ENCODE measurements at regions not wholly inside any gene's neighbourhood (a gene's known extent, or its start where the extent isn't known, plus 50 kb on each side); places are given as distances from the start of the nearest gene placed in this dataset.

DNA sequence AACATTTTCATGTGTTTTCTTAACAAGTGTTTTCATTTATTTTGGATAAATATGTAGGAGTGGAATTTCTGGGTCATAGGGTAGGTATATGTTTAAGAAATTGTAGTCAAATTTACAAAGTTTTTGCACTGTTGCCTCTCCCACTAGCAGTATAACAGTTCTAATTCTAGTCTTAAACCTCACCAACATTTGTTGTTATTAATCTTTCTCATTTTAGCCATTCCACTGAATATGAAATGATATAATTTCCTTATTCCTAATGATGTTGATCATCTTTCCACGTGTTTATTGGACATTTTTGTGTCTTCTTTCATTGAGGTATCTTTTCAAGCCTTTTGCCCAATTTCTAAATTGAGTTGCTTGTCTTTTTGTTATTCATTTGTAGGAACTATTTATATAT is 62.0 kb downstream of the C11orf91 start:
- ChIA-PET POLR2A (no interaction called here), CTCF (no interaction called here)
- ATAC-seq (replicated peaks in 1 of 4) (no peak), DNase-seq (no peak)
- Mint-ChIP-seq H3K27me3 (peaks cover 22 to 28% of the 10 kb centered on the region in 2 donors), H3K9me3 (peaks cover 0 to 4% (median 0%) of the 10 kb centered on the region in 3 donors), H3K36me3 (no peaks in the 10 kb centered on the region), H3K27ac (no peak overlapping the region), H3K4me1 (no peaks in the 10 kb centered on the region), H3K4me3 (no peak overlapping the region)
- H3K9me3 ChIP-seq: no peaks in the 10 kb centered on the region
- no peak overlapping the region for H3K4me3 ChIP-seq (ENCODE audit: control insufficient read depth in 1 of 2, extremely low read depth in 1 of 2, low read length in 1 of 2)
- no peaks in the 10 kb centered on the region for H3K36me3 ChIP-seq (ENCODE audit: control insufficient read depth in 2 of 2, extremely low read depth in 1 of 2, insufficient read depth in 1 of 2, low read length in 1 of 2)
- H3K27ac ChIP-seq (ENCODE audit: low read length): no peak overlapping the region
- H3K4me1 ChIP-seq (ENCODE audit: control insufficient read depth in 1 of 2, extremely low read depth in 1 of 2, insufficient read depth in 2 of 2, low read length in 2 of 2): no peaks in the 10 kb centered on the region
- peaks cover 0 to 5% of the 10 kb centered on the region in 2 experiments for H3K27me3 ChIP-seq (replicated peaks in 1 of 2; ENCODE audit: control insufficient read depth in 2 of 2, extremely low read depth in 1 of 2, insufficient read depth in 2 of 2, low read length in 1 of 2)
- WGBS (ENCODE audit: insufficient coverage): no CpG with 5 or more reads among the region's 1 CpG

DNA sequence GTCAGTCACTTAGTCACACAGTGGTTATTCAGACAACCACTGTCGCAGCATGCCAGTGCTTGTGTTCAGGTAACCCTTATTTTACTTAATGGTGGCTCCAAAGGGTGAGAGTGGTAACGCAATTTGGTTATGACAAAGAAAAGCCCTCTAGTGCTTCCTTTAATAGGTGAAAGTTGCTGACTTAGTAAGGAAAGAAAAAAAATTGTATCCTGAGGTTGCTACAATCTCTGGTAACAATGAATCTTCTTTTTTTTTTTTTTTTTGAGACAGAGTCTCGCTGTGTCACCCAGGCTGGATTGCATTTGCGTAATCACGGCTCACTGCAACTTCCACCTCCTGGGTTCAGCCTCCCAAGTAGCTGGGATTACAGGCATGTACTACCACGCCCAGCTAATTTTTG is 64.5 kb downstream of the C11orf91 start:
- CTCF ChIA-PET: interaction anchor here (0.6 to 0.7 kb wide), 2 partner anchors 80 to 655 kb away, joined by 3 to 9 read pairs; no protein-coding TSS in a partner anchor
- Mint-ChIP-seq H3K27me3 (peaks cover 23 to 26% of the 10 kb centered on the region in 2 donors), H3K4me1 (no peaks in the 10 kb centered on the region), H3K36me3 (no peaks in the 10 kb centered on the region), H3K4me3 (no peak overlapping the region), H3K9me3 (peaks cover 0 to 4% (median 0%) of the 10 kb centered on the region in 3 donors), H3K27ac (no peak overlapping the region)
- POLR2A ChIA-PET: no interaction called here
- ATAC-seq (replicated peaks in 1 of 4) (no peak), DNase-seq (no peak)
- H3K4me3 ChIP-seq (ENCODE audit: control insufficient read depth in 1 of 2, extremely low read depth in 1 of 2, low read length in 1 of 2): no peak overlapping the region
- peaks cover 0 to 14% of the 10 kb centered on the region in 2 experiments for H3K27me3 ChIP-seq (replicated peaks in 1 of 2; ENCODE audit: control insufficient read depth in 2 of 2, extremely low read depth in 1 of 2, insufficient read depth in 2 of 2, low read length in 1 of 2)
- WGBS (ENCODE audit: insufficient coverage): no CpG with 5 or more reads among the region's 6 CpGs
- no peak overlapping the region for H3K27ac ChIP-seq (ENCODE audit: low read length)
- no peaks in the 10 kb centered on the region for H3K4me1 ChIP-seq (ENCODE audit: control insufficient read depth in 1 of 2, extremely low read depth in 1 of 2, insufficient read depth in 2 of 2, low read length in 2 of 2)
- H3K9me3 ChIP-seq: no peaks in the 10 kb centered on the region
- no peaks in the 10 kb centered on the region for H3K36me3 ChIP-seq (ENCODE audit: control insufficient read depth in 2 of 2, extremely low read depth in 1 of 2, insufficient read depth in 1 of 2, low read length in 1 of 2)

DNA sequence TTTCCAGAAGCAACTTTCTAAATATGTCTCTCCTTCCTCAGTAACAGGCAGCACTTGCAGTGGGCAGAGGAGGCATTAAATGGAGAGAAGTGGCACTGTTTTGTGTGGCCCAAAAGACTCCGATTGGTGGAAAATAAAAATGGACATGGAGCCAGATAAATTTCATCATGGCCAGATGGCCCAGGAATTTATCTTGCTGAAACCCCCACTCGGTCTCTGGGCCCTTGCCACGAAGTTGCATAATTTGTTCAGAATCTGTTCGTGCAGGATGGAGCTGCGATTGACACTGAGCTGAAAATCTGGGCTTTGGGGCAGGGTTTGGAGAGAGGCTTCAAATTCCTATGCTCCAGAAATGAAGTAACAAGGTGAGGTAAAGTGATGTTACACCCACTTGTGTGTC is 65.5 kb downstream of the C11orf91 start:
- Histone ChIP-seq H3K4me3 (ENCODE audit: control insufficient read depth in 1 of 2, extremely low read depth in 1 of 2, low read length in 1 of 2) (no peak overlapping the region), H3K9me3 (no peaks in the 10 kb centered on the region), H3K4me1 (ENCODE audit: control insufficient read depth in 1 of 2, extremely low read depth in 1 of 2, insufficient read depth in 2 of 2, low read length in 2 of 2) (no peaks in the 10 kb centered on the region), H3K27ac (ENCODE audit: low read length) (no peak overlapping the region), H3K27me3 (replicated peaks in 1 of 2; ENCODE audit: control insufficient read depth in 2 of 2, extremely low read depth in 1 of 2, insufficient read depth in 2 of 2, low read length in 1 of 2) (peaks cover 0 to 14% of the 10 kb centered on the region in 2 experiments), H3K36me3 (ENCODE audit: control insufficient read depth in 2 of 2, extremely low read depth in 1 of 2, insufficient read depth in 1 of 2, low read length in 1 of 2) (no peaks in the 10 kb centered on the region)
- H3K4me3 Mint-ChIP-seq: no peak overlapping the region
- H3K36me3 Mint-ChIP-seq: no peaks in the 10 kb centered on the region
- H3K9me3 Mint-ChIP-seq: peaks cover 0 to 4% (median 0%) of the 10 kb centered on the region in 3 donors
- peaks cover 26 to 27% of the 10 kb centered on the region in 2 donors for H3K27me3 Mint-ChIP-seq
- H3K4me1 Mint-ChIP-seq: no peaks in the 10 kb centered on the region
- ChIA-PET POLR2A (no interaction called here), CTCF (no interaction called here)
- DNase-seq (no peak), ATAC-seq (replicated peaks in 1 of 4) (no peak)
- 96% methylated on average over 5 of the region's 5 CpGs for WGBS (ENCODE audit: insufficient coverage)
- no peak overlapping the region for H3K27ac Mint-ChIP-seq

DNA sequence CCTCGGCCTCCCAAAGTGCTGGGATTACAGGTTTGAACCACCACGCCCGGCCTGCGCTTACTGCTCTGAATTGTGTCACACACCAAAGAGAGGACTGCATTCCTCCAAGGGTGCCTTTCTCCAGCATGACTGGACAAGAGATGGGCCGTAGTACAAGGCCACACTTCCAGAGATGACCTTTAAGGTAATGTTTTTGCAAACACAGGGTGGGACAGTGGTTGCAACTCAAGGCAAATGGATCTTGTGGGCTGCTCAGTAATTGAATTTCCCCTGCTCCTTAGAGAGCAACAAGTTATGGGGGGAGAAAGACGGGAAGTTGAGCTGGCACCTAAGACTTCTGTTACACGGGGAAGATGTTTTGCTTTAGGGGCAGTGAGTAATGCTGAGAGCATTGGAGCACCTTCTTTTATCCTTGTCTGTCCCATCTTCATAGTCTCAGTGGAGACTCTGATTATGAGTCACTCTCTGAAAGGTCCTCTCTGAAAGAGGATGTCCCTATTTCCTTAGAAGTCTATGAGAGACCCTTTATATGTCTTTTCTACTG is 66.3 kb downstream of the C11orf91 start:
- H3K36me3 Mint-ChIP-seq: no peaks in the 10 kb centered on the region

DNA sequence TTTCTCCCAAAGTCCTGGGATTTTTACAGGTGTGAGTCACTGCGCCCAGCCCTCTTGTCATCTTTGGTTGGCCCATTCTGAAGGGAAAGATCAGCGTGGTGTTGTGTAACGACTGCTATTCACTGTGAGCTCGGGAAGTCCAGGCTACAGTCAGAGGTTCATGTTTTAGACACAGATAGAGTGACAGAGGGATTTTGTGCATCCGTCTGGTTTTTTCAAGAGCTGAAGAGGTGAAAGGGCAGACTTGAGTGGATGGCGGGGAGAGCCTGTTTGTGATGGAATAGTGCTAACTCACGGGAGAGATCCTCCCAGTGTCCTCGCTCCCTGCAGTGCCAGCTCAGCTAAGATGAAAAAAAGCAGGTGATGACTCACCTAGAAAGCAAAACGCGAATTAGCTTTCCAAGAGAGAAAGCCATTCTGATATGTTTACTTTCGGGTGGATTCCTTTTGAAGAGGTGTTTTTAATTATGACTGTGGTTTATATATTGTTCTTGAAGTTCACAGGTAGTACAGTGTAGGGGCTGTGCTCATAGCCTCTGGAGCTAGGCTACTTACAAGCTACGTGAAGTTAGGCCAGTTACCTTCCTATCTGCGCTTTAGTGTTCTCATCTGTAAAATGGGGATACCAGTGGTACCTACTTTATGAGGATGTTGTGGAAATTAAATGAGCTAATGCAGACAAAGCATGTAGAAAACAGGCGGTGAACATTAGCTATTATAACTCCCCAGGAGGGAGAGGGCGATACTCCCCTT is 67.2 kb downstream of the C11orf91 start:
- Mint-ChIP-seq H3K27me3 (peaks cover 22 to 25% of the 10 kb centered on the region in 2 donors), H3K4me3 (no peak overlapping the region), H3K27ac (no peak overlapping the region), H3K36me3 (no peaks in the 10 kb centered on the region), H3K4me1 (no peaks in the 10 kb centered on the region), H3K9me3 (no peaks in the 10 kb centered on the region)
- CTCF ChIA-PET: no interaction called here
- Histone ChIP-seq H3K27me3 (replicated peaks in 1 of 2; ENCODE audit: control insufficient read depth in 2 of 2, extremely low read depth in 1 of 2, insufficient read depth in 2 of 2, low read length in 1 of 2) (peaks cover 0 to 14% of the 10 kb centered on the region in 2 experiments), H3K27ac (ENCODE audit: low read length) (no peak overlapping the region), H3K36me3 (ENCODE audit: control insufficient read depth in 2 of 2, extremely low read depth in 1 of 2, insufficient read depth in 1 of 2, low read length in 1 of 2) (no peaks in the 10 kb centered on the region), H3K4me3 (ENCODE audit: control insufficient read depth in 1 of 2, extremely low read depth in 1 of 2, low read length in 1 of 2) (no peak overlapping the region), H3K9me3 (no peaks in the 10 kb centered on the region), H3K4me1 (ENCODE audit: control insufficient read depth in 1 of 2, extremely low read depth in 1 of 2, insufficient read depth in 2 of 2, low read length in 2 of 2) (no peaks in the 10 kb centered on the region)
- WGBS (ENCODE audit: insufficient coverage): 74% methylated on average over 14 of the region's 15 CpGs
- no peak for ATAC-seq (replicated peaks in 1 of 4)
- POLR2A ChIA-PET: no interaction called here
- no peak for DNase-seq

More for the DNA sequence above, 66.3 kb downstream of the C11orf91 start:
- Histone ChIP-seq H3K36me3 (ENCODE audit: control insufficient read depth in 2 of 2, extremely low read depth in 1 of 2, insufficient read depth in 1 of 2, low read length in 1 of 2) (no peaks in the 10 kb centered on the region), H3K4me3 (ENCODE audit: control insufficient read depth in 1 of 2, extremely low read depth in 1 of 2, low read length in 1 of 2) (no peak overlapping the region), H3K4me1 (ENCODE audit: control insufficient read depth in 1 of 2, extremely low read depth in 1 of 2, insufficient read depth in 2 of 2, low read length in 2 of 2) (no peaks in the 10 kb centered on the region), H3K27me3 (replicated peaks in 1 of 2; ENCODE audit: control insufficient read depth in 2 of 2, extremely low read depth in 1 of 2, insufficient read depth in 2 of 2, low read length in 1 of 2) (peaks cover 0 to 14% of the 10 kb centered on the region in 2 experiments), H3K27ac (ENCODE audit: low read length) (no peak overlapping the region), H3K9me3 (no peaks in the 10 kb centered on the region)
- ATAC-seq (replicated peaks in 1 of 4) (no peak), DNase-seq (no peak)
- no peak overlapping the region for H3K4me3 Mint-ChIP-seq
- H3K9me3 Mint-ChIP-seq: peaks cover 0 to 4% (median 0%) of the 10 kb centered on the region in 3 donors
- no peak overlapping the region for H3K27ac Mint-ChIP-seq
- H3K4me1 Mint-ChIP-seq: no peaks in the 10 kb centered on the region
- peaks cover 25 to 26% of the 10 kb centered on the region in 2 donors for H3K27me3 Mint-ChIP-seq
- CTCF ChIA-PET: no interaction called here
- POLR2A ChIA-PET: no interaction called here
- WGBS (ENCODE audit: insufficient coverage): 70% methylated on average over 7 of the region's 7 CpGs

DNA sequence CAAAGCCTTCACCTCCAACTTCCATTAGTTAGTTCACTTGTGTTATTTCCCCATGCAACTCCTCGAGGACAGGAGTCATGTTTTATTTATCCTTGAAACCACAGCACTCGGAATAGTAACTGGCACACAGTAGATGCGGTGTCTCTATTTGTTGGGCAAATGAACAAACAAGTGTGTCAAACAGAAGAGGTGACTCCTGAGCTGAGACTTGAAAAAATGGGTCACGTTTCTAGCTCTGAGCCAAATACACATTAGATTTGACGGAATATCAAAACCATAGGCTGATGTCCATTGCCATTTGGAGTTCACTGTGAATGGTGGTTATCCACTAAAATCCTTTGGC is 68.9 kb downstream of the C11orf91 start:
- Histone ChIP-seq H3K27ac (ENCODE audit: low read length) (no peak overlapping the region), H3K36me3 (ENCODE audit: control insufficient read depth in 2 of 2, extremely low read depth in 1 of 2, insufficient read depth in 1 of 2, low read length in 1 of 2) (no peaks in the 10 kb centered on the region), H3K27me3 (replicated peaks in 1 of 2; ENCODE audit: control insufficient read depth in 2 of 2, extremely low read depth in 1 of 2, insufficient read depth in 2 of 2, low read length in 1 of 2) (peaks cover 0 to 14% of the 10 kb centered on the region in 2 experiments), H3K4me1 (ENCODE audit: control insufficient read depth in 1 of 2, extremely low read depth in 1 of 2, insufficient read depth in 2 of 2, low read length in 2 of 2) (no peaks in the 10 kb centered on the region), H3K4me3 (ENCODE audit: control insufficient read depth in 1 of 2, extremely low read depth in 1 of 2, low read length in 1 of 2) (no peak overlapping the region), H3K9me3 (no peaks in the 10 kb centered on the region)
- Mint-ChIP-seq H3K27me3 (peaks cover 18 to 19% of the 10 kb centered on the region in 2 donors), H3K4me1 (no peaks in the 10 kb centered on the region), H3K9me3 (no peaks in the 10 kb centered on the region), H3K36me3 (no peaks in the 10 kb centered on the region), H3K27ac (no peak overlapping the region), H3K4me3 (no peak overlapping the region)
- ATAC-seq (replicated peaks in 1 of 4) (no peak), DNase-seq (no peak)
- ChIA-PET POLR2A (no interaction called here), CTCF (no interaction called here)
- 68% methylated on average over 4 of the region's 5 CpGs for WGBS (ENCODE audit: insufficient coverage)

Data from T-cell (primary cell).